ENCODE measurements at regions not wholly inside any gene's neighbourhood (a gene's known extent, or its start where the extent isn't known, plus 50 kb on each side); places are given as distances from the start of the nearest gene placed in this dataset.

- no peak overlapping the region for H2AFZ ChIP-seq (ENCODE audit: low read depth, low read length, poor library complexity, severe bottlenecking)
- RAD21 ChIA-PET (ENCODE audit: low non-redundant PET in 1 of 2, low total read pairs in 2 of 2, uncharacterized antibody in 2 of 2, unreplicated experiment in 2 of 2): no interaction called here
- intact Hi-C loops (cut with micrococcal nuclease): no loop called here
- no peak overlapping the region for H3K4me3 ChIP-seq (replicated peaks in 1 of 2; ENCODE audit: low read depth in 1 of 2, low read length in 2 of 2)
- H4K20me1 ChIP-seq (ENCODE audit: insufficient read depth): no peaks in the 10 kb centered on the region
- POLR2A ChIA-PET: no interaction called here
- CTCF ChIA-PET: no interaction called here
- H3K4me1 ChIP-seq (ENCODE audit: control insufficient read depth in 1 of 2, insufficient read depth in 2 of 2, low read length in 2 of 2): peaks cover 0 to 3% of the 10 kb centered on the region in 2 experiments; a peak in 1 of 4 replicates
- H3K27ac ChIP-seq (ENCODE audit: low read depth, low read length): no peak overlapping the region
- H3K9me3 ChIP-seq (ENCODE audit: control insufficient read depth in 1 of 2, insufficient read depth in 1 of 2, low read depth in 1 of 2, low read length in 2 of 2): no peaks in the 10 kb centered on the region
- TF ChIP-seq FOSL1 (IDR thresholded peaks at IDR 0.05; ENCODE audit: low read depth): no peak
- TF ChIP-seq RAD21 (IDR thresholded peaks at IDR 0.05; ENCODE audit: low read depth): no peak
- TF ChIP-seq ZFX (IDR thresholded peaks at IDR 0.05): no peak
- TF ChIP-seq SP1 (IDR thresholded peaks at IDR 0.05; ENCODE audit: low read depth): no peak
- no peak for TF ChIP-seq MAX (IDR thresholded peaks at IDR 0.05)
- H3K27me3 ChIP-seq (ENCODE audit: insufficient read depth, low read length): no peaks in the 10 kb centered on the region
- no peaks in the 10 kb centered on the region for H3K36me3 ChIP-seq (ENCODE audit: control insufficient read depth in 1 of 2, insufficient read depth in 2 of 2, low read length in 2 of 2)
- no peak for DNase-seq (ENCODE audit: low read depth, low spot score)
- H3K4me2 ChIP-seq (ENCODE audit: low read length): no peak overlapping the region
- no TSS peak for BruUV-seq (replicated peaks)
- H3K9me2 ChIP-seq (ENCODE audit: insufficient read depth): no peaks in the 10 kb centered on the region
- H3K79me2 ChIP-seq (ENCODE audit: insufficient read depth, low read length): no peaks in the 10 kb centered on the region
- H3K9ac ChIP-seq (ENCODE audit: low read length): no peak overlapping the region
- ATAC-seq: no peak
These were observed 278.6 kb downstream of the CBLN1 start for GRCh38 chr16:49003022-49003421.

- TF ChIP-seq ZNF274 (IDR thresholded peaks at IDR 0.05; ENCODE audit: low read depth, low read length) (no peak), FOSL1 (IDR thresholded peaks at IDR 0.05; ENCODE audit: low read depth) (no peak), YY1 (IDR thresholded peaks at IDR 0.05; ENCODE audit: extremely low read depth, insufficient replicate concordance, low read depth, low read length) (peak; percentile 16), SIN3A (IDR thresholded peaks at IDR 0.05; ENCODE audit: low read depth) (no peak), CTCF (IDR thresholded peaks at IDR 0.05 in 2 of 3, conservative IDR thresholded peaks at IDR 0.05 in 1 of 3; ENCODE audit: borderline replicate concordance in 1 of 3, insufficient read depth in 1 of 3, low read depth in 2 of 3, low read length in 2 of 3) (peak; percentile 38 to 87 (median 87); a peak in 5 of 6 replicates), ELF1 (IDR thresholded peaks at IDR 0.05; ENCODE audit: borderline replicate concordance, low read depth) (no peak), RAD21 (IDR thresholded peaks at IDR 0.05; ENCODE audit: low read depth) (peak; percentile 54)
- peaks cover 0 to 3% of the 10 kb centered on the region in 2 experiments; a peak in 1 of 4 replicates for H3K4me1 ChIP-seq (ENCODE audit: control insufficient read depth in 1 of 2, insufficient read depth in 2 of 2, low read length in 2 of 2)
- H3K27me3 ChIP-seq (ENCODE audit: insufficient read depth, low read length): no peaks in the 10 kb centered on the region
- peak overlapping the region; percentile 80 for H2AFZ ChIP-seq (ENCODE audit: low read depth, low read length, poor library complexity, severe bottlenecking)
- no TSS peak for BruUV-seq (replicated peaks)
- H3K4me3 ChIP-seq (replicated peaks in 1 of 2; ENCODE audit: low read depth in 1 of 2, low read length in 2 of 2): no peak overlapping the region
- CTCF ChIA-PET: no interaction called here
- no peaks in the 10 kb centered on the region for H3K9me3 ChIP-seq (ENCODE audit: control insufficient read depth in 1 of 2, insufficient read depth in 1 of 2, low read depth in 1 of 2, low read length in 2 of 2)
- peak overlapping the region; percentile 33; the same call in 1 of the 2 replicates for H3K4me2 ChIP-seq (ENCODE audit: low read length)
- RAD21 ChIA-PET (ENCODE audit: low non-redundant PET in 1 of 2, low total read pairs in 2 of 2, uncharacterized antibody in 2 of 2, unreplicated experiment in 2 of 2): no interaction called here
- peak; percentile 89 for ATAC-seq
- POLR2A ChIA-PET: no interaction called here
- no peak overlapping the region for H3K9ac ChIP-seq (ENCODE audit: low read length)
- no peaks in the 10 kb centered on the region for H4K20me1 ChIP-seq (ENCODE audit: insufficient read depth)
- H3K36me3 ChIP-seq (ENCODE audit: control insufficient read depth in 1 of 2, insufficient read depth in 2 of 2, low read length in 2 of 2): no peaks in the 10 kb centered on the region
- intact Hi-C loops (cut with micrococcal nuclease): loop anchor here (1.0 to 2.0 kb wide), 2 partner anchors 184 to 350 kb away; no protein-coding TSS in a partner anchor
- H3K27ac ChIP-seq (ENCODE audit: low read depth, low read length): no peak overlapping the region
- H3K79me2 ChIP-seq (ENCODE audit: insufficient read depth, low read length): no peaks in the 10 kb centered on the region
- DNase-seq (ENCODE audit: low read depth, low spot score): peak; percentile 26
- no peaks in the 10 kb centered on the region for H3K9me2 ChIP-seq (ENCODE audit: insufficient read depth)
These were observed 281.0 kb downstream of the CBLN1 start for GRCh38 chr16:49000594-49000993.
